ENCODE measurements at regions not wholly inside any gene's neighbourhood (a gene's known extent, or its start where the extent isn't known, plus 50 kb on each side); places are given as distances from the start of the nearest gene placed in this dataset.

GRCh38 chr18:10060469-10060782 is 146.6 kb downstream of the VAPA start:
- H2AFZ ChIP-seq (replicated peaks; ENCODE audit: low read length, poor library complexity): peak overlapping the region; percentile 1
- no peak for ATAC-seq (ENCODE audit: low read depth)
- H3K4me1 ChIP-seq (ENCODE audit: control insufficient read depth, insufficient read depth, low read length): peaks cover 37% of the 10 kb centered on the region

More at GRCh38 chr18:10060469-10060782, 146.6 kb downstream of the VAPA start:
- WGBS, 2 experiments (ENCODE audit: extremely low coverage in 2 of 2, insufficient read length in 1 of 2): no CpG with 5 or more reads among the region's 6 CpGs
- no peak overlapping the region for H2AK9ac ChIP-seq (replicated peaks; ENCODE audit: low read depth, low read length, poor library complexity)
- POLR2A ChIA-PET (ENCODE audit: unreplicated experiment): no interaction called here
- intact Hi-C loops (cut with micrococcal nuclease) (no loop called here), dilution Hi-C loops (cut with HindIII; ENCODE audit: low sequenced_read_pairs, unreplicated experiment) (no loop called here), in situ Hi-C loops (cut with MboI; ENCODE audit: low sequenced_read_pairs) (no loop called here)
- H3K27me3 ChIP-seq (ENCODE audit: control insufficient read depth, insufficient read depth, low read length): no peaks in the 10 kb centered on the region
- no peak overlapping the region for H3K27ac ChIP-seq (ENCODE audit: insufficient read depth, low read length)
- peak overlapping the region; percentile 15; the same call in 1 of the 2 replicates for H4K5ac ChIP-seq (ENCODE audit: low read depth, low read length)
- no TSS peak for BruUV-seq (replicated peaks)
- H3K4me2 ChIP-seq (ENCODE audit: low read depth, low read length): no peak overlapping the region
- H2AK5ac ChIP-seq (ENCODE audit: low read depth, low read length): peak overlapping the region; percentile 54; the same call in 1 of the 2 replicates
- no peak overlapping the region for H3K9ac ChIP-seq (ENCODE audit: low read depth, low read length)
- H3K4me3 ChIP-seq (ENCODE audit: insufficient read depth, low read depth, low read length): no peak overlapping the region
- H4K8ac ChIP-seq (ENCODE audit: low read depth in 2 of 2, low read length in 2 of 2): peak overlapping the region in 1 of 2 experiments; percentile 60; a peak in 1 of 4 replicates
- peak overlapping the region; percentile 2 for H3K18ac ChIP-seq (ENCODE audit: low read depth, low read length)
- H3K36me3 ChIP-seq (ENCODE audit: control insufficient read depth, insufficient read depth, low read length): no peaks in the 10 kb centered on the region
- TF ChIP-seq RAD21 (IDR thresholded peaks at IDR 0.05; ENCODE audit: low read length): no peak
- H4K91ac ChIP-seq (ENCODE audit: insufficient read depth, low read depth, low read length): peak overlapping the region; percentile 51
- no peak overlapping the region for H3K56ac ChIP-seq (ENCODE audit: extremely low read depth, insufficient read depth, low read length)
- no peak overlapping the region for H2BK5ac ChIP-seq (ENCODE audit: low read depth, low read length, poor library complexity, severe bottlenecking)
- CTCF ChIA-PET: no interaction called here
- peaks cover 24% of the 10 kb centered on the region for H3K9me1 ChIP-seq (ENCODE audit: insufficient read depth, low read length)
- H3K9me3 ChIP-seq (ENCODE audit: control insufficient read depth, insufficient read depth, low read length): no peaks in the 10 kb centered on the region
- H2BK120ac ChIP-seq (ENCODE audit: low read depth, low read length): peak overlapping the region; percentile 85
- DNase-seq: no peak
- no peaks in the 10 kb centered on the region for H4K20me1 ChIP-seq (ENCODE audit: insufficient read depth, low read length)
- peak overlapping the region; percentile 80 for H2BK20ac ChIP-seq (ENCODE audit: low read depth, low read length)
- H3K79me1 ChIP-seq (ENCODE audit: low read depth in 1 of 2, low read length in 2 of 2): 0 out of 4 replicates have a peak, but pooled peaks cover 0 to 5% of the 10 kb centered on the region in 2 experiments
- 0 out of 2 replicates have a peak overlapping the region, but pooled peaks have one; percentile 8 for H3K14ac ChIP-seq (replicated peaks; ENCODE audit: low read depth, low read length)
- peak overlapping the region; percentile 91; the same call in 2 of the 3 replicates for H2BK15ac ChIP-seq (ENCODE audit: low read depth, low read length)
- peak overlapping the region; percentile 67 for H3K4ac ChIP-seq (ENCODE audit: low read depth, low read length)
- H3K23ac ChIP-seq (ENCODE audit: low read depth, low read length): peak overlapping the region; percentile 6; the same call in 1 of the 2 replicates

All from IMR-90 (cell line).